HCT116 (cell line): ENCODE measurements at regions not wholly inside any gene's neighbourhood (a gene's known extent, or its start where the extent isn't known, plus 50 kb on each side); places are given as distances from the start of the nearest gene placed in this dataset.

Experiments
- ATAC-seq: fragments of 200-7000 bp; cut with Tn5 transposase; 2 replicates; pipeline ENCODE4 v1.9.1; 2020; ENCODE audit warnings: mild to moderate bottlenecking, moderate library complexity
- BruUV-seq: library from RNA; stranded (reverse); fragments of 400-500 nt; replicated peaks from 2 replicates; lab custom pipeline; 2021; lab: Mats Ljungman, UMichigan
- CTCF ChIA-PET: fragments of 300-600 bp; sonication (Branson Sonifier 250); formaldehyde crosslinking; loops from one replicate; lab custom pipeline; 2021; ENCODE audit warnings: antibody characterized with exemption; lab: Charles Lee
- POLR2A ChIA-PET: fragments of 300-600, 350-600 bp; sonication (Branson Sonifier 250); formaldehyde crosslinking; loops from one replicate; lab custom pipeline; 2021; ENCODE audit warnings: antibody characterized with exemption; lab: Charles Lee
- RAD21 ChIA-PET, 2 experiments: fragments of 300-600 bp; sonication (Branson Sonifier 250); formaldehyde crosslinking; loops; one replicate each; lab custom pipeline; 2023; ENCODE audit warnings: low total read pairs in 2 of 2; ENCODE audit not compliant: uncharacterized antibody in 2 of 2, unreplicated experiment in 2 of 2, low non-redundant PET in 1 of 2; lab: Charles Lee
- DNase-seq: peaks from one replicate; pipeline ENCODE4 v3.0.0-alpha.2; 2010; ENCODE audit warnings: low read depth, low spot score
- H2AFZ ChIP-seq: fragments of 200-600 bp; shearing (Covaris generic), sonication (generic); 2 replicates; pipeline ENCODE4 v1.6.1; 2017; ENCODE audit warnings: low read depth, mixed run types, mixed read lengths, antibody characterized with exemption, low read length; ENCODE audit not compliant: poor library complexity, severe bottlenecking
- H3K27ac ChIP-seq: 2 replicates; pipeline ENCODE4 v1.5.1; 2012; ENCODE audit warnings: low read depth, low read length
- H3K27me3 ChIP-seq: fragments of 200-600 bp; sonication (generic); 2 replicates; pipeline ENCODE4 v1.6.1; 2016; ENCODE audit warnings: mixed run types, low read length, mixed read lengths; ENCODE audit not compliant: insufficient read depth
- H3K36me3 ChIP-seq, 2 experiments: fragments of 200-500 bp in 1 of 2; fragments of 200-600 bp in 1 of 2; sonication (Bioruptor generic) in 1 of 2; sonication (generic) in 1 of 2; 2 replicates each; pipeline versions ENCODE4 v1.5.1 to v1.6.1; 2014 to 2016; ENCODE audit warnings: low read length in 2 of 2, inconsistent platforms in 1 of 2, mixed read lengths in 1 of 2, mixed run types in 1 of 2; ENCODE audit not compliant: insufficient read depth in 2 of 2, control insufficient read depth in 1 of 2
- H3K4me1 ChIP-seq, 2 experiments: fragments of 200-600 bp in 1 of 2; sonication (generic) in 1 of 2; 2 replicates each; pipeline versions ENCODE4 v1.5.1 to v1.6.1; 2012 to 2017; ENCODE audit warnings: low read length in 2 of 2, inconsistent platforms in 1 of 2, mild to moderate bottlenecking in 1 of 2, mixed read lengths in 1 of 2, mixed run types in 1 of 2, moderate library complexity in 1 of 2; ENCODE audit not compliant: insufficient read depth in 2 of 2, control insufficient read depth in 1 of 2
- H3K4me2 ChIP-seq: fragments of 200-600 bp; sonication (generic); 2 replicates; pipeline ENCODE4 v1.6.1; 2017; ENCODE audit warnings: mixed run types, low read length, mixed read lengths
- H3K4me3 ChIP-seq, 2 experiments: fragments of 200-600 bp in 1 of 2; sonication (generic) in 1 of 2; replicated peaks in 1 of 2; 2 replicates each; pipeline ENCODE4 v1.5.1; 2011 to 2016; ENCODE audit warnings: low read length in 2 of 2, control low read depth in 1 of 2, low read depth in 1 of 2, mild to moderate bottlenecking in 1 of 2, mixed read lengths in 1 of 2, mixed run types in 1 of 2
- H3K79me2 ChIP-seq: fragments of 200-600 bp; sonication (generic); 2 replicates; pipeline ENCODE4 v1.6.1; 2017; ENCODE audit warnings: mild to moderate bottlenecking, mixed run types, low read length, moderate library complexity, mixed read lengths; ENCODE audit not compliant: insufficient read depth
- H3K9ac ChIP-seq: fragments of 200-600 bp; sonication (generic); 2 replicates; pipeline ENCODE4 v1.6.1; 2016; ENCODE audit warnings: low read length, mixed read lengths
- H3K9me2 ChIP-seq: fragments of 200-600 bp; sonication (generic), shearing (Covaris generic); 2 replicates; pipeline ENCODE4 v1.6.1; 2017; ENCODE audit warnings: mixed run types, mild to moderate bottlenecking, moderate library complexity; ENCODE audit not compliant: insufficient read depth
- H3K9me3 ChIP-seq, 2 experiments: fragments of 200-500 bp in 1 of 2; fragments of 200-600 bp in 1 of 2; sonication (Bioruptor generic) in 1 of 2; sonication (generic) in 1 of 2; 2 replicates each; pipeline ENCODE4 v1.6.1; 2014 to 2017; ENCODE audit warnings: low read length in 2 of 2, mixed read lengths in 2 of 2, inconsistent platforms in 1 of 2, low read depth in 1 of 2, mild to moderate bottlenecking in 1 of 2, mixed run types in 1 of 2, moderate library complexity in 1 of 2; ENCODE audit not compliant: control insufficient read depth in 1 of 2, insufficient read depth in 1 of 2
- H4K20me1 ChIP-seq: fragments of 200-600 bp; sonication (generic), shearing (Covaris generic); 2 replicates; pipeline ENCODE4 v1.6.1; 2017; ENCODE audit warnings: mixed run types, mild to moderate bottlenecking, moderate library complexity; ENCODE audit not compliant: insufficient read depth
- ATF3 ChIP-seq: IDR thresholded peaks from 2 replicates; pipeline ENCODE4 v1.6.1; 2012
- CBX3 ChIP-seq: IDR thresholded peaks from 2 replicates; pipeline ENCODE4 v1.6.1; 2012; ENCODE audit warnings: low read depth
- CEBPB ChIP-seq: IDR thresholded peaks from 2 replicates; pipeline ENCODE4 v1.6.1; 2012; ENCODE audit warnings: low read depth
- EZH2phosphoT487 ChIP-seq: fragments of 200-600 bp; IDR thresholded peaks from 2 replicates; pipeline ENCODE4 v1.6.1; 2018; ENCODE audit warnings: antibody characterized with exemption, borderline replicate concordance
- FOSL1 ChIP-seq: IDR thresholded peaks from 2 replicates; pipeline ENCODE4 v1.6.1; 2012; ENCODE audit warnings: low read depth
- RAD21 ChIP-seq: IDR thresholded peaks from 2 replicates; pipeline ENCODE4 v1.6.1; 2012; ENCODE audit warnings: low read depth, mild to moderate bottlenecking
- SIN3A ChIP-seq: IDR thresholded peaks from 2 replicates; pipeline ENCODE4 v1.6.1; 2012; ENCODE audit warnings: low read depth
- SP1 ChIP-seq: IDR thresholded peaks from 2 replicates; pipeline ENCODE4 v1.6.1; 2012; ENCODE audit warnings: low read depth
- YY1 ChIP-seq: IDR thresholded peaks from 2 replicates; pipeline ENCODE4 v1.6.1; 2011; ENCODE audit warnings: low read length, low read depth, moderate library complexity, mild to moderate bottlenecking; ENCODE audit not compliant: insufficient replicate concordance; ENCODE audit errors: extremely low read depth
- ZBTB33 ChIP-seq: IDR thresholded peaks from 2 replicates; pipeline ENCODE4 v1.6.1; 2011; ENCODE audit warnings: mild to moderate bottlenecking, low read length, moderate library complexity; ENCODE audit not compliant: insufficient replicate concordance; ENCODE audit errors: extremely low read depth
- ZFX ChIP-seq: fragments of 450-650 bp; IDR thresholded peaks from 2 replicates; pipeline ENCODE4 v1.6.1; 2017
- intact Hi-C: fragments of 100-400 bp; cut with micrococcal nuclease; formaldehyde crosslinking; loops from 2 replicates; pipeline ENCODE4 v1.10.0; 2022
- TF ChIP-seq, protein P1 (sequence below): IDR thresholded peaks from 2 replicates; pipeline ENCODE4 v1.6.1; 2012

- ATAC-seq, result no peak
- H3K9me2 ChIP-seq, result no peaks in the 10 kb centered on the region
- POLR2A ChIA-PET, result no interaction called here
Measured at GRCh38 chr3:120848503-120848902, 59.5 kb upstream of the STXBP5L start.

DNA sequence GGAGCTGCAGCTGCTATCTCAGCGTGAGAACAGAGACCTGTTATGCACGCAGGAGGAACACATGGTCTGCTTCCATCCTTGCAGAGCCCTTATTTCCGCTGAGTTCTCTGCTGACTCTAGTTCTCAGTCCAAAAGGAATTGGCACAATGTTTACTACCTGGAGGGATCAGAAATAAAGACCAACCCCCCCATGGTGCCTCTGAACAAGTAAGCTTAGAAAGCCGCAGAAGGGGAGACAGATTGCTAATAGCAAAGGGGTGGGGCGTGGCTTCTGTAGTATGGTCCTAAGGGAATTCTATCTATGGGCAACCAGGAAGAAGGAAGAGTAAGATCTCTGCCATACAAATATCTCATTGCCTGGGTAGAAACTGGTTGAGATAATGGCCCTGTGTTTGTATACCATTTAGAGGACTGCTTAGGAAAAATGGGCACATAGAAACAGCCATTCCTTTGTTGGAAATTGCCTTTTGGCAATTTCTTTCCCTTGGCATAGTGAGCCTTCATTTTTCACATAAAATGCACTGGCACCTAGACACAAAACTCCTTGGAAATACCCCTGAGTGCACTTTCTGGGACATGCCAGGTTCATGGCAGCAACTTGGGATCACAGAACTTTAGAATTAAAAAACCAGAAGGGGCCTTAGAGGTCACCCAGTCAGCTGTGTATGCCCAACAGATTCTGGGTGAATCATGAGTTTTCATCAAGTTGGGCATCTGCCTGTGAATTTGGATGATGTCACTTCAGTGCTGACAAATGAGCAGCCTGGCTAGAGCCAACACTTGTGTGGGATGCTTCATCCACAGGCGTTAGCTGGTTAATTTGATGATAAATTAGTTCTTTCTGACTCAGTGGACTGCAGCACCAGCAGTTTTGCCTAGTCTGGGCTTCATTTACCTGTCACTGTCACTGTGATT lies 57.4 kb upstream of the STXBP5L start:
- Histone ChIP-seq H3K27ac (no peak overlapping the region), H3K9me2 (no peaks in the 10 kb centered on the region), H3K36me3 (no peaks in the 10 kb centered on the region), H2AFZ (no peak overlapping the region), H3K4me1 (no peaks in the 10 kb centered on the region), H3K4me2 (no peak overlapping the region), H3K9me3 (no peaks in the 10 kb centered on the region), H3K9ac (no peak overlapping the region), H3K79me2 (no peaks in the 10 kb centered on the region), H4K20me1 (no peaks in the 10 kb centered on the region), H3K4me3 (no peak overlapping the region), H3K27me3 (no peaks in the 10 kb centered on the region)
- intact Hi-C loops, result no loop called here
- POLR2A ChIA-PET, result no interaction called here
- BruUV-seq, result no TSS peak
- CTCF ChIA-PET, result no interaction called here
- ATAC-seq, result no peak
- DNase-seq, result no peak
- RAD21 ChIA-PET, result no interaction called here
- TF ChIP-seq ZBTB33, result no peak
- no peak for TF ChIP-seq CBX3
- TF ChIP-seq ATF3, result no peak
- TF ChIP-seq CEBPB, result no peak
- TF ChIP-seq RAD21, result no peak
- TF ChIP-seq EZH2phosphoT487, result no peak
- TF ChIP-seq SP1, result no peak
- TF ChIP-seq, protein P1, sequence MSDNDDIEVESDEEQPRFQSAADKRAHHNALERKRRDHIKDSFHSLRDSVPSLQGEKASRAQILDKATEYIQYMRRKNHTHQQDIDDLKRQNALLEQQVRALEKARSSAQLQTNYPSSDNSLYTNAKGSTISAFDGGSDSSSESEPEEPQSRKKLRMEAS, result no peak
- TF ChIP-seq YY1, result no peak

More at GRCh38 chr3:120848503-120848902, 59.5 kb upstream of the STXBP5L start:
- Histone ChIP-seq H3K4me3 (no peak overlapping the region), H3K27me3 (no peaks in the 10 kb centered on the region), H3K27ac (no peak overlapping the region), H3K4me1 (no peaks in the 10 kb centered on the region), H4K20me1 (no peaks in the 10 kb centered on the region), H2AFZ (no peak overlapping the region), H3K4me2 (no peak overlapping the region), H3K9me3 (no peaks in the 10 kb centered on the region), H3K36me3 (no peaks in the 10 kb centered on the region), H3K9ac (no peak overlapping the region), H3K79me2 (no peaks in the 10 kb centered on the region)
- intact Hi-C loops, result no loop called here
- no peak for DNase-seq
- BruUV-seq, result no TSS peak
- ChIA-PET RAD21 (no interaction called here), CTCF (interaction anchor here (1.3 kb wide), 1 partner anchor 53 kb away, joined by 4 read pairs; no protein-coding TSS in a partner anchor)
- TF ChIP-seq ATF3 (no peak), ZFX (no peak), SIN3A (no peak), RAD21 (no peak), FOSL1 (no peak)
